ENCODE measurements at regions not wholly inside any gene's neighbourhood (a gene's known extent, or its start where the extent isn't known, plus 50 kb on each side); places are given as distances from the start of the nearest gene placed in this dataset.

- H2AFZ ChIP-seq (ENCODE audit: low read depth) = no peak overlapping the region
- H3K9me2 ChIP-seq = no peaks in the 10 kb centered on the region
- no peaks in the 10 kb centered on the region for H3F3A ChIP-seq (replicated peaks; ENCODE audit: insufficient read depth)
- H3K27ac ChIP-seq (ENCODE audit: low read depth in 2 of 2, low read length in 1 of 2) = no peak overlapping the region
- H3K9me3 ChIP-seq = no peaks in the 10 kb centered on the region
- CTCF ChIA-PET = interaction anchor here (0.6 to 6.2 kb wide), 33 partner anchors 8 to 699 kb away, joined by 3 to 65 read pairs (median 4); partner anchors contain the start of gene LRFN2
- H3K4me2 ChIP-seq = no peak overlapping the region
- H3K36me3 ChIP-seq (replicated peaks in 1 of 2; ENCODE audit: control insufficient read depth in 1 of 2, insufficient read depth in 2 of 2, low read length in 1 of 2) = no peaks in the 10 kb centered on the region
- POLR2A ChIA-PET = no interaction called here
- H3K4me3 ChIP-seq (ENCODE audit: low read depth in 2 of 2, low read length in 1 of 2) = no peak overlapping the region; a peak in 1 of 4 replicates
- H3K79me2 ChIP-seq (ENCODE audit: insufficient read depth) = no peaks in the 10 kb centered on the region
- WGBS (ENCODE audit: low lambda C conversion rate) = 18% methylated on average over 1 of the region's 4 CpGs
- TF ChIP-seq, protein P1, sequence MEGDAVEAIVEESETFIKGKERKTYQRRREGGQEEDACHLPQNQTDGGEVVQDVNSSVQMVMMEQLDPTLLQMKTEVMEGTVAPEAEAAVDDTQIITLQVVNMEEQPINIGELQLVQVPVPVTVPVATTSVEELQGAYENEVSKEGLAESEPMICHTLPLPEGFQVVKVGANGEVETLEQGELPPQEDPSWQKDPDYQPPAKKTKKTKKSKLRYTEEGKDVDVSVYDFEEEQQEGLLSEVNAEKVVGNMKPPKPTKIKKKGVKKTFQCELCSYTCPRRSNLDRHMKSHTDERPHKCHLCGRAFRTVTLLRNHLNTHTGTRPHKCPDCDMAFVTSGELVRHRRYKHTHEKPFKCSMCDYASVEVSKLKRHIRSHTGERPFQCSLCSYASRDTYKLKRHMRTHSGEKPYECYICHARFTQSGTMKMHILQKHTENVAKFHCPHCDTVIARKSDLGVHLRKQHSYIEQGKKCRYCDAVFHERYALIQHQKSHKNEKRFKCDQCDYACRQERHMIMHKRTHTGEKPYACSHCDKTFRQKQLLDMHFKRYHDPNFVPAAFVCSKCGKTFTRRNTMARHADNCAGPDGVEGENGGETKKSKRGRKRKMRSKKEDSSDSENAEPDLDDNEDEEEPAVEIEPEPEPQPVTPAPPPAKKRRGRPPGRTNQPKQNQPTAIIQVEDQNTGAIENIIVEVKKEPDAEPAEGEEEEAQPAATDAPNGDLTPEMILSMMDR (IDR thresholded peaks at IDR 0.05) = no peak
- no peak for TF ChIP-seq GATA2 (CRISPR knock-in tag; IDR thresholded peaks at IDR 0.05)
- TF ChIP-seq, protein P2, sequence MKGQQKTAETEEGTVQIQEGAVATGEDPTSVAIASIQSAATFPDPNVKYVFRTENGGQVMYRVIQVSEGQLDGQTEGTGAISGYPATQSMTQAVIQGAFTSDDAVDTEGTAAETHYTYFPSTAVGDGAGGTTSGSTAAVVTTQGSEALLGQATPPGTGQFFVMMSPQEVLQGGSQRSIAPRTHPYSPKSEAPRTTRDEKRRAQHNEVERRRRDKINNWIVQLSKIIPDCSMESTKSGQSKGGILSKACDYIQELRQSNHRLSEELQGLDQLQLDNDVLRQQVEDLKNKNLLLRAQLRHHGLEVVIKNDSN (IDR thresholded peaks at IDR 0.05; ENCODE audit: borderline replicate concordance, low read depth) = no peak
- TF ChIP-seq ZBTB33 (IDR thresholded peaks at IDR 0.05; ENCODE audit: borderline replicate concordance, low read depth) = no peak
- no peak for TF ChIP-seq MEF2A (IDR thresholded peaks at IDR 0.05; ENCODE audit: borderline replicate concordance, low read depth)
- no peak for TF ChIP-seq RAD21 (IDR thresholded peaks at IDR 0.05; ENCODE audit: low read length)
- no peaks in the 10 kb centered on the region for H3K27me3 ChIP-seq (ENCODE audit: insufficient read depth)
- peaks cover 0 to 7% of the 10 kb centered on the region in 2 experiments; a peak in 1 of 4 replicates for H3K4me1 ChIP-seq (ENCODE audit: control insufficient read depth in 1 of 2, insufficient read depth in 2 of 2, low read depth in 1 of 2, low read length in 1 of 2)
- no peak overlapping the region for H3K9ac ChIP-seq
- DNase-seq = no peak
- H4K20me1 ChIP-seq (ENCODE audit: insufficient read depth) = no peaks in the 10 kb centered on the region
Measured at GRCh38 chr6:40328986-40329545, 258.1 kb downstream of the LRFN2 start.

DNA sequence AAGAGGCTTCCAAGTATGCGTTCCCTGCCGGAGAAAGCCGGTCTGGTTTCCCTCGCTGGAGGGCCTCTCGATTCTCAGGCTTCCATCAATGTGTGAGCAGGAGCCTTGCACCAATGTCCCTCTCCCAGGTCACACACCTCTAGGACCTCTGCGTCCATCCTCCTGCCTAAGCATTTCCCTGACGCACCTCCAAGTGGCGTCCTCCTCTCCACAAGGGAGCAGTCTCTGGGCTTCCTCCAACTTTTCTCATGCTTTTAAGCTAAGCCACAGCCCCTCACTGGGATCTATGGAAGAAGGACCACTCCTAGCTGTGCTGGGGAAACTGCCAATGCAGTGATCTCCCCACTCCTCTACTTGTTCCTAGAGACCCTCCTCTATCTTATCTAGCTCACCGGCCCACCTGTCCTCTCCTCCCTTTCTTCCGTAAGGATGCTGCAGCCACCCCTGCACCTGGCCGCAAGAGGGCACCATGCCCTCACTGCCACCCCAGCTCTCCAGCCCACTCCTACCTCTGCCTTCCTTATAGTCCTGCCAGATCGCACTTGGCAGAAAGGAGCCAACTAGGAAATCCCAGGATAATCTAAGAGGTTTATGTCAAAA lies 258.7 kb downstream of the LRFN2 start:
- no peaks in the 10 kb centered on the region for H3K9me2 ChIP-seq
- WGBS (ENCODE audit: low lambda C conversion rate) = 53% methylated on average over 12 of the region's 12 CpGs
- no peak overlapping the region for H3K9ac ChIP-seq
- H3K36me3 ChIP-seq (replicated peaks in 1 of 2; ENCODE audit: control insufficient read depth in 1 of 2, insufficient read depth in 2 of 2, low read length in 1 of 2) = no peaks in the 10 kb centered on the region
- ChIA-PET CTCF (interaction anchor here (0.6 to 6.2 kb wide), 35 partner anchors 8 to 699 kb away, joined by 3 to 65 read pairs (median 4); partner anchors contain the start of gene LRFN2), POLR2A (no interaction called here)
- no peaks in the 10 kb centered on the region for H3K27me3 ChIP-seq (ENCODE audit: insufficient read depth)
- H3K9me3 ChIP-seq = no peaks in the 10 kb centered on the region
- no peak overlapping the region for H2AFZ ChIP-seq (ENCODE audit: low read depth)
- no peak overlapping the region; a peak in 1 of 4 replicates for H3K4me3 ChIP-seq (ENCODE audit: low read depth in 2 of 2, low read length in 1 of 2)
- H3F3A ChIP-seq (replicated peaks; ENCODE audit: insufficient read depth) = no peaks in the 10 kb centered on the region
- H3K4me2 ChIP-seq = no peak overlapping the region
- H3K27ac ChIP-seq (ENCODE audit: low read depth in 2 of 2, low read length in 1 of 2) = no peak overlapping the region
- H4K20me1 ChIP-seq (ENCODE audit: insufficient read depth) = no peaks in the 10 kb centered on the region
- peaks cover 0 to 7% of the 10 kb centered on the region in 2 experiments; a peak in 1 of 4 replicates for H3K4me1 ChIP-seq (ENCODE audit: control insufficient read depth in 1 of 2, insufficient read depth in 2 of 2, low read depth in 1 of 2, low read length in 1 of 2)
- DNase-seq = peak; percentile 63
- H3K79me2 ChIP-seq (ENCODE audit: insufficient read depth) = no peaks in the 10 kb centered on the region
- TF ChIP-seq, protein P3, sequence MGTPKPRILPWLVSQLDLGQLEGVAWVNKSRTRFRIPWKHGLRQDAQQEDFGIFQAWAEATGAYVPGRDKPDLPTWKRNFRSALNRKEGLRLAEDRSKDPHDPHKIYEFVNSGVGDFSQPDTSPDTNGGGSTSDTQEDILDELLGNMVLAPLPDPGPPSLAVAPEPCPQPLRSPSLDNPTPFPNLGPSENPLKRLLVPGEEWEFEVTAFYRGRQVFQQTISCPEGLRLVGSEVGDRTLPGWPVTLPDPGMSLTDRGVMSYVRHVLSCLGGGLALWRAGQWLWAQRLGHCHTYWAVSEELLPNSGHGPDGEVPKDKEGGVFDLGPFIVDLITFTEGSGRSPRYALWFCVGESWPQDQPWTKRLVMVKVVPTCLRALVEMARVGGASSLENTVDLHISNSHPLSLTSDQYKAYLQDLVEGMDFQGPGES (IDR thresholded peaks at IDR 0.05; ENCODE audit: low read depth, low read length) = no peak
- TF ChIP-seq ZBTB33 (IDR thresholded peaks at IDR 0.05; ENCODE audit: borderline replicate concordance, low read depth) = no peak
- no peak for TF ChIP-seq GATA2 (CRISPR knock-in tag; IDR thresholded peaks at IDR 0.05)
- TF ChIP-seq FOSL2 (IDR thresholded peaks at IDR 0.05; ENCODE audit: borderline replicate concordance, low read depth) = no peak
- TF ChIP-seq MEF2A (IDR thresholded peaks at IDR 0.05; ENCODE audit: borderline replicate concordance, low read depth) = no peak
- TF ChIP-seq RXRA (IDR thresholded peaks at IDR 0.05; ENCODE audit: borderline replicate concordance, low read depth) = no peak
- TF ChIP-seq, protein P1 (IDR thresholded peaks at IDR 0.05) = peak; percentile 39; the same call in 1 of the 2 replicates
- TF ChIP-seq EZH2phosphoT487 (IDR thresholded peaks at IDR 0.05; ENCODE audit: borderline replicate concordance, low read depth) = no peak
- peak; percentile 46 for TF ChIP-seq SMC3 (IDR thresholded peaks at IDR 0.05; ENCODE audit: low read depth, low read length)
- no peak for TF ChIP-seq CHD2 (IDR thresholded peaks at IDR 0.05; ENCODE audit: low read length, partially characterized antibody)
